ENCODE measurements at regions not wholly inside any gene's neighbourhood (a gene's known extent, or its start where the extent isn't known, plus 50 kb on each side); places are given as distances from the start of the nearest gene placed in this dataset.

DNA sequence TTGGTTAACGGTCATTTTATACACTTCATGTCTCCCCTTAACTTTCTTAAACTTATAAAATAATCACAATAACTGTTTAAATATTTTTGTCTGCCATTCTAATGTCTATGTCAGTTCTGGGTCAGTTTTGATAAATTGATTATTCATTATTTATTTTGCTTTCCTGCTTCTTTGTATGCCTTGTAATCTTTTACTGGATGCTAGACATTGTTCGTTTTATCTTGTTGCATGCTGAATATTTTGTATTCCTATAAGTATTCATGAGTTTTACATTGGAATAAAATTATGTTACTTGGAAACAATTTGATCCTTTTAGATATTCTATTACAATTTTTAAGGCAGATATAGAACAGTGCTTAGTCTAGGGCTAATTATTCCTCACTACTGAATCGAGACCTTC lies 952.0 kb downstream of the NR2F1-AS1 start:
- no peak for TF ChIP-seq MAX (IDR thresholded peaks at IDR 0.05; ENCODE audit: low read depth, low read length)
- TF ChIP-seq, protein P1, sequence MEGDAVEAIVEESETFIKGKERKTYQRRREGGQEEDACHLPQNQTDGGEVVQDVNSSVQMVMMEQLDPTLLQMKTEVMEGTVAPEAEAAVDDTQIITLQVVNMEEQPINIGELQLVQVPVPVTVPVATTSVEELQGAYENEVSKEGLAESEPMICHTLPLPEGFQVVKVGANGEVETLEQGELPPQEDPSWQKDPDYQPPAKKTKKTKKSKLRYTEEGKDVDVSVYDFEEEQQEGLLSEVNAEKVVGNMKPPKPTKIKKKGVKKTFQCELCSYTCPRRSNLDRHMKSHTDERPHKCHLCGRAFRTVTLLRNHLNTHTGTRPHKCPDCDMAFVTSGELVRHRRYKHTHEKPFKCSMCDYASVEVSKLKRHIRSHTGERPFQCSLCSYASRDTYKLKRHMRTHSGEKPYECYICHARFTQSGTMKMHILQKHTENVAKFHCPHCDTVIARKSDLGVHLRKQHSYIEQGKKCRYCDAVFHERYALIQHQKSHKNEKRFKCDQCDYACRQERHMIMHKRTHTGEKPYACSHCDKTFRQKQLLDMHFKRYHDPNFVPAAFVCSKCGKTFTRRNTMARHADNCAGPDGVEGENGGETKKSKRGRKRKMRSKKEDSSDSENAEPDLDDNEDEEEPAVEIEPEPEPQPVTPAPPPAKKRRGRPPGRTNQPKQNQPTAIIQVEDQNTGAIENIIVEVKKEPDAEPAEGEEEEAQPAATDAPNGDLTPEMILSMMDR (IDR thresholded peaks at IDR 0.05; ENCODE audit: low read depth, low read length) = no peak
- no peak for TF ChIP-seq POLR2A (IDR thresholded peaks at IDR 0.05; ENCODE audit: extremely low read depth, insufficient read length)
- TF ChIP-seq MYC (IDR thresholded peaks at IDR 0.05; ENCODE audit: low read depth, low read length) = no peak

All from NB4 (cell line).